PC-9 (cell line): ENCODE measurements at regions not wholly inside any gene's neighbourhood (a gene's known extent, or its start where the extent isn't known, plus 50 kb on each side); places are given as distances from the start of the nearest gene placed in this dataset.

ENCODE experiments used
- BruUV-seq: library from RNA; stranded (reverse); fragments of 400-500 nt; replicated peaks from 2 replicates; lab custom pipeline; 2021; lab: Mats Ljungman, UMichigan
- CTCF ChIA-PET: fragments of 300-600 bp; sonication (Branson Sonifier 250); formaldehyde crosslinking; loops from one replicate; lab custom pipeline; 2022; ENCODE audit warnings: antibody characterized with exemption; lab: Charles Lee
- POLR2A ChIA-PET: fragments of 300-600 bp; sonication (Branson Sonifier 250); formaldehyde crosslinking; loops from one replicate; lab custom pipeline; 2022; ENCODE audit warnings: antibody characterized with exemption; ENCODE audit not compliant: unreplicated experiment; lab: Charles Lee
- DNase-seq, 2 experiments: peaks; one replicate each; pipeline versions ENCODE4 v3.0.0 to v3.0.0-alpha.2; 2015 to 2022; ENCODE audit warnings: mixed read lengths in 1 of 2
- H2AFZ ChIP-seq: fragments of 200-600 bp; sonication (generic); 2 replicates; pipeline ENCODE4 v1.8.1; 2017; ENCODE audit warnings: antibody characterized with exemption
- H3F3A ChIP-seq: fragments of 200-600 bp; sonication (generic); 2 replicates; pipeline ENCODE4 v1.8.1; 2017; ENCODE audit warnings: antibody characterized with exemption, mild to moderate bottlenecking, low read depth; ENCODE audit not compliant: insufficient read depth
- H3K27ac ChIP-seq: fragments of 200-600 bp; sonication (generic); 2 replicates; pipeline ENCODE4 v1.6.1; 2016; ENCODE audit warnings: mixed run types
- H3K27me3 ChIP-seq: fragments of 200-600 bp; sonication (generic); 2 replicates; pipeline ENCODE4 v1.6.1; 2016; ENCODE audit warnings: low read depth, mixed run types; ENCODE audit not compliant: insufficient read depth
- H3K36me3 ChIP-seq: fragments of 200-600 bp; sonication (generic); 2 replicates; pipeline ENCODE4 v1.6.1; 2016; ENCODE audit warnings: low read depth, mixed run types
- H3K4me1 ChIP-seq: fragments of 200-600 bp; sonication (generic); replicated peaks from 2 replicates; pipeline ENCODE4 v1.6.1; 2016; ENCODE audit warnings: mixed run types; ENCODE audit not compliant: insufficient read depth
- H3K4me2 ChIP-seq: fragments of 200-600 bp; sonication (generic); 2 replicates; pipeline ENCODE4 v1.6.1; 2017; ENCODE audit warnings: mixed run types
- H3K4me3 ChIP-seq: fragments of 200-600 bp; sonication (generic); 2 replicates; pipeline ENCODE4 v1.6.1; 2016; ENCODE audit warnings: mixed run types
- H3K79me2 ChIP-seq: fragments of 200-600 bp; sonication (generic); 2 replicates; pipeline ENCODE4 v1.6.1; 2017; ENCODE audit warnings: low read depth, mixed run types
- H3K9me2 ChIP-seq: fragments of 200-600 bp; sonication (generic); 2 replicates; pipeline ENCODE4 v1.8.1; 2017; ENCODE audit warnings: mild to moderate bottlenecking; ENCODE audit not compliant: insufficient read depth
- H3K9me3 ChIP-seq: fragments of 200-600 bp; sonication (generic); 2 replicates; pipeline ENCODE4 v1.8.1; 2016; ENCODE audit warnings: low read depth; ENCODE audit not compliant: insufficient read depth
- H4K20me1 ChIP-seq: fragments of 200-600 bp; sonication (generic); 2 replicates; pipeline ENCODE4 v1.8.1; 2017; ENCODE audit not compliant: insufficient read depth
- CTCF ChIP-seq: fragments of 200-600 bp; sonication (generic); conservative IDR thresholded peaks from 2 replicates; pipeline ENCODE4 v1.6.1; 2017; ENCODE audit warnings: mixed run types, antibody characterized with exemption, mild to moderate bottlenecking, moderate library complexity
- EZH2 ChIP-seq: fragments of 200-600 bp; sonication (generic); IDR thresholded peaks from 2 replicates; pipeline ENCODE4 v1.8.0; 2017; ENCODE audit warnings: antibody characterized with exemption, low read depth
- intact Hi-C: fragments of 100-400 bp; cut with micrococcal nuclease; formaldehyde crosslinking; loops from one replicate; pipeline ENCODE4 v1.10.0; 2022; ENCODE audit not compliant: unreplicated experiment

GRCh38 chr2:173431191-173431590 is 76.5 kb downstream of the CDCA7 start:
- no peaks in the 10 kb centered on the region for H3K9me3 ChIP-seq
- no peak overlapping the region for H3K27ac ChIP-seq
- ChIA-PET POLR2A (no interaction called here), CTCF (no interaction called here)
- intact Hi-C loops = no loop called here
- no peak overlapping the region for H2AFZ ChIP-seq
- TF ChIP-seq EZH2 (no peak), CTCF (no peak)
- no peak for DNase-seq
- H3K4me3 ChIP-seq = no peak overlapping the region
- 0 out of 2 replicates have a peak, but pooled peaks cover 10% of the 10 kb centered on the region for H3K27me3 ChIP-seq
- H3K4me1 ChIP-seq = peaks cover 18% of the 10 kb centered on the region
- no peak overlapping the region for H3K4me2 ChIP-seq
- no peaks in the 10 kb centered on the region for H3K79me2 ChIP-seq
- H3K9me2 ChIP-seq = no peaks in the 10 kb centered on the region
- H3F3A ChIP-seq = peaks cover 6% of the 10 kb centered on the region; the same call in 1 of the 2 replicates
- H3K36me3 ChIP-seq = no peaks in the 10 kb centered on the region
- H4K20me1 ChIP-seq = no peaks in the 10 kb centered on the region
- BruUV-seq = no TSS peak

- POLR2A ChIA-PET = no interaction called here
- H3K4me2 ChIP-seq = peak overlapping the region; percentile 37
- no peak overlapping the region for H2AFZ ChIP-seq
- peaks cover 6% of the 10 kb centered on the region; the same call in 1 of the 2 replicates for H3F3A ChIP-seq
- H4K20me1 ChIP-seq = no peaks in the 10 kb centered on the region
- TF ChIP-seq CTCF (no peak), EZH2 (no peak)
- H3K27ac ChIP-seq = no peak overlapping the region
- CTCF ChIA-PET = interaction anchor here (0.6 kb wide), 1 partner anchor 14 kb away, joined by 3 read pairs; no protein-coding TSS in a partner anchor
- no peaks in the 10 kb centered on the region for H3K79me2 ChIP-seq
- 0 out of 2 replicates have a peak, but pooled peaks cover 11% of the 10 kb centered on the region for H3K27me3 ChIP-seq
- peak in 1 of 2 experiments; percentile 42 for DNase-seq
- H3K4me3 ChIP-seq = peak overlapping the region; percentile 4; the same call in 1 of the 2 replicates
- intact Hi-C loops = no loop called here
- peaks cover 18% of the 10 kb centered on the region for H3K4me1 ChIP-seq
- no TSS peak for BruUV-seq
- no peaks in the 10 kb centered on the region for H3K9me2 ChIP-seq
- no peaks in the 10 kb centered on the region for H3K9me3 ChIP-seq
- no peaks in the 10 kb centered on the region for H3K36me3 ChIP-seq
Measured at GRCh38 chr2:173432049-173432754, 77.5 kb downstream of the CDCA7 start.

- H3F3A ChIP-seq = peaks cover 6% of the 10 kb centered on the region; the same call in 1 of the 2 replicates
- H3K27ac ChIP-seq = no peak overlapping the region
- DNase-seq = no peak
- no peak overlapping the region for H3K4me2 ChIP-seq
- H4K20me1 ChIP-seq = no peaks in the 10 kb centered on the region
- H3K9me3 ChIP-seq = no peaks in the 10 kb centered on the region
- CTCF ChIA-PET = no interaction called here
- H3K9me2 ChIP-seq = no peaks in the 10 kb centered on the region
- TF ChIP-seq EZH2 = no peak
- TF ChIP-seq CTCF = no peak
- H3K79me2 ChIP-seq = no peaks in the 10 kb centered on the region
- intact Hi-C loops = no loop called here
- H3K27me3 ChIP-seq = peaks cover 29% of the 10 kb centered on the region
- H3K4me3 ChIP-seq = no peak overlapping the region
- POLR2A ChIA-PET = no interaction called here
- no peaks in the 10 kb centered on the region for H3K36me3 ChIP-seq
- no peak overlapping the region for H2AFZ ChIP-seq
- H3K4me1 ChIP-seq = peaks cover 18% of the 10 kb centered on the region
- BruUV-seq = no TSS peak
Measured at GRCh38 chr2:173434762-173435569, 80.3 kb downstream of the CDCA7 start.
